SH-SY5Y (cell line): ENCODE measurements at regions not wholly inside any gene's neighbourhood (a gene's known extent, or its start where the extent isn't known, plus 50 kb on each side); places are given as distances from the start of the nearest gene placed in this dataset.

Experiments
- GATA2 ChIP-seq: IDR thresholded peaks from 2 replicates; pipeline ENCODE4 v1.6.1; 2011; ENCODE audit warnings: mild to moderate bottlenecking, low read depth, low read length
- GATA3 ChIP-seq: IDR thresholded peaks from 2 replicates; pipeline ENCODE4 v1.6.1; 2011; ENCODE audit warnings: low read depth, mild to moderate bottlenecking, low read length, moderate library complexity

DNA sequence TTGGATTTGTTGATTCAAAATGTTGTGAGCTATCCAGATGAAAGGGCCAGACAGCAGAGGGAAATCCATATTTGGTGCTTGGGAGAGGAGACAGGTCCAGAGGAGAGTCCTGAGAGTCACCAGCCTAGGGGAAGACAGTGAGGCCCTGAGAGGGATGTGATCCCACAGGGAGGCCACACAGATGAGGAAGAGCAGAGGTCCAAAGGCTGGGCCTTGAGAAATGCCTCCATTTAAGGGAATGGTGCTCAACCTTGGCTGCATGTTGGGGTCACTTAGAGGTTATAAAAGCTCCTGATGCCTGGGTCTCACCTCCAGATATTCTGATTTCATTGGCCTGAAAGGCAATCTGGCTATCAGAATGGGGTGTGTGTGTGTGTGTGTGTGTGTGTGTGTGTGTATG lies 194.9 kb downstream of the UTP18 start:
- no peak for TF ChIP-seq GATA3
- no peak for TF ChIP-seq GATA2
